Activated effector memory CD4-positive, alpha-beta T cell treated with anti-CD3 and anti-CD28 coated beads, Interleukin-2, amount 50 U/mL, for 16 hours (primary cell): ENCODE measurements at regions not wholly inside any gene's neighbourhood (a gene's known extent, or its start where the extent isn't known, plus 50 kb on each side); places are given as distances from the start of the nearest gene placed in this dataset.

ENCODE experiments used
- DNase-seq: peaks from one replicate; pipeline ENCODE4 v3.0.0-alpha.2; 2020

- DNase-seq, result no peak
These were observed 237.8 kb upstream of the DAPK1 start for GRCh38 chr9:87259543-87260518.

- no peak for DNase-seq
These were observed 234.4 kb upstream of the DAPK1 start for GRCh38 chr9:87263291-87263690.

GRCh38 chr9:87266697-87267096, 231.0 kb upstream of the DAPK1 start:
- no peak for DNase-seq

- DNase-seq, result no peak
These were observed 230.2 kb upstream of the DAPK1 start for GRCh38 chr9:87267251-87268070.

GRCh38 chr9:87269296-87270176, 228.1 kb upstream of the DAPK1 start:
- no peak for DNase-seq

- no peak for DNase-seq
These were observed 227.3 kb upstream of the DAPK1 start for GRCh38 chr9:87270221-87270847.

- DNase-seq, result no peak
These were observed 226.8 kb upstream of the DAPK1 start for GRCh38 chr9:87270848-87271234.

GRCh38 chr9:87271696-87272477, 225.8 kb upstream of the DAPK1 start:
- no peak for DNase-seq

- DNase-seq, result no peak
These were observed 222.5 kb upstream of the DAPK1 start for GRCh38 chr9:87275047-87275725.

- no peak for DNase-seq
These were observed 221.3 kb upstream of the DAPK1 start for GRCh38 chr9:87276327-87276841.

GRCh38 chr9:87276851-87277261, 220.8 kb upstream of the DAPK1 start:
- DNase-seq, result no peak

GRCh38 chr9:87277346-87277745, 220.3 kb upstream of the DAPK1 start:
- DNase-seq, result no peak

GRCh38 chr9:87278971-87279733, 218.5 kb upstream of the DAPK1 start:
- no peak for DNase-seq

- DNase-seq, result no peak
These were observed 217.2 kb upstream of the DAPK1 start for GRCh38 chr9:87280421-87280820.

- no peak for DNase-seq
These were observed 215.1 kb upstream of the DAPK1 start for GRCh38 chr9:87282538-87282937.

GRCh38 chr9:87283585-87283984, 214.1 kb upstream of the DAPK1 start:
- no peak for DNase-seq

- DNase-seq, result no peak
These were observed 212.3 kb upstream of the DAPK1 start for GRCh38 chr9:87285183-87285850.

GRCh38 chr9:87286506-87286905, 211.2 kb upstream of the DAPK1 start:
- no peak for DNase-seq
